PC-3 (cell line): ENCODE measurements at regions not wholly inside any gene's neighbourhood (a gene's known extent, or its start where the extent isn't known, plus 50 kb on each side); places are given as distances from the start of the nearest gene placed in this dataset.

ENCODE experiments used
- ATAC-seq: fragments of 200-7000 bp; cut with Tn5 transposase; 2 replicates; pipeline ENCODE4 v1.9.1; 2020; ENCODE audit warnings: mild to moderate bottlenecking, moderate library complexity
- BruUV-seq: library from RNA; stranded (reverse); fragments of 400-500 nt; replicated peaks from 2 replicates; lab custom pipeline; 2021; lab: Mats Ljungman, UMichigan
- CTCF ChIA-PET: fragments of 300-600 bp; sonication (Branson Sonifier 250); formaldehyde crosslinking; loops from one replicate; lab custom pipeline; 2022; ENCODE audit warnings: antibody characterized with exemption; lab: Charles Lee
- POLR2A ChIA-PET: fragments of 300-600 bp; sonication (Branson Sonifier 250); formaldehyde crosslinking; loops from one replicate; lab custom pipeline; 2022; ENCODE audit warnings: antibody characterized with exemption; ENCODE audit not compliant: unreplicated experiment; lab: Charles Lee
- DNase-seq: peaks from one replicate; pipeline ENCODE4 v3.0.0-alpha.2; 2015
- H2AFZ ChIP-seq: fragments of 300-600 bp; sonication (generic); 2 replicates; pipeline ENCODE4 v1.6.0; 2016; ENCODE audit warnings: antibody characterized with exemption, low read length
- H3F3A ChIP-seq: fragments of 300-600 bp; sonication (generic); one replicate; pipeline ENCODE4 v1.6.0; 2017; ENCODE audit warnings: antibody characterized with exemption, low read length, control low read depth, mild to moderate bottlenecking; ENCODE audit not compliant: unreplicated experiment
- H3K27ac ChIP-seq: fragments of 300-600 bp; sonication (generic); 2 replicates; pipeline ENCODE4 v1.5.1; 2016; ENCODE audit warnings: mild to moderate bottlenecking, low read length
- H3K27me3 ChIP-seq: fragments of 300-600 bp; sonication (generic); 2 replicates; pipeline ENCODE4 v1.6.1; 2016; ENCODE audit warnings: low read length, mixed read lengths
- H3K36me3 ChIP-seq: fragments of 300-600 bp; sonication (generic); 2 replicates; pipeline ENCODE4 v1.6.1; 2016; ENCODE audit warnings: low read depth, mixed run types, low read length, mixed read lengths
- H3K4me1 ChIP-seq: fragments of 300-600 bp; sonication (generic); 2 replicates; pipeline ENCODE4 v1.5.1; 2016; ENCODE audit warnings: low read length; ENCODE audit not compliant: insufficient read depth
- H3K4me2 ChIP-seq: fragments of 300-600 bp; sonication (generic); 2 replicates; pipeline ENCODE4 v1.6.0; 2016; ENCODE audit warnings: low read length
- H3K4me3 ChIP-seq: fragments of 300-600 bp; sonication (generic); 2 replicates; pipeline ENCODE4 v1.5.1; 2016; ENCODE audit warnings: mild to moderate bottlenecking, low read length, mixed read lengths
- H3K79me2 ChIP-seq: fragments of 300-600 bp; sonication (generic); 2 replicates; pipeline ENCODE4 v1.6.1; 2017; ENCODE audit warnings: low read length, mixed read lengths
- H3K9ac ChIP-seq: fragments of 300-600 bp; sonication (generic); 2 replicates; pipeline ENCODE4 v1.6.0; 2016; ENCODE audit warnings: mild to moderate bottlenecking, low read length
- H3K9me2 ChIP-seq: fragments of 300-600 bp; sonication (generic); replicated peaks from 2 replicates; pipeline ENCODE4 v1.6.1; 2016; ENCODE audit warnings: mixed run types, low read length, mixed read lengths
- H3K9me3 ChIP-seq: fragments of 300-600 bp; sonication (generic); 2 replicates; pipeline ENCODE4 v1.6.1; 2016; ENCODE audit warnings: low read length, mixed read lengths
- H4K20me1 ChIP-seq: fragments of 300-600 bp; sonication (generic); 2 replicates; pipeline ENCODE4 v1.6.1; 2016; ENCODE audit warnings: low read length, mixed read lengths
- CTCF ChIP-seq: fragments of 300-600 bp; sonication (generic); conservative IDR thresholded peaks from 2 replicates; pipeline ENCODE4 v1.5.1; 2017; ENCODE audit warnings: antibody characterized with exemption, low read depth, mild to moderate bottlenecking, low read length
- EZH2 ChIP-seq: fragments of 300-600 bp; sonication (generic); IDR thresholded peaks from one replicate; pipeline ENCODE4 v1.6.1; 2017; ENCODE audit warnings: antibody characterized with exemption, mild to moderate bottlenecking, low read length; ENCODE audit not compliant: unreplicated experiment
- EZH2phosphoT487 ChIP-seq: fragments of 300-600 bp; sonication (generic); IDR thresholded peaks from 2 replicates; pipeline ENCODE4 v1.6.1; 2018; ENCODE audit warnings: mild to moderate bottlenecking, antibody characterized with exemption, low read length, borderline replicate concordance
- intact Hi-C: fragments of 100-400 bp; cut with micrococcal nuclease; formaldehyde crosslinking; loops from 2 replicates; pipeline ENCODE4 v1.9.0; 2023

DNA sequence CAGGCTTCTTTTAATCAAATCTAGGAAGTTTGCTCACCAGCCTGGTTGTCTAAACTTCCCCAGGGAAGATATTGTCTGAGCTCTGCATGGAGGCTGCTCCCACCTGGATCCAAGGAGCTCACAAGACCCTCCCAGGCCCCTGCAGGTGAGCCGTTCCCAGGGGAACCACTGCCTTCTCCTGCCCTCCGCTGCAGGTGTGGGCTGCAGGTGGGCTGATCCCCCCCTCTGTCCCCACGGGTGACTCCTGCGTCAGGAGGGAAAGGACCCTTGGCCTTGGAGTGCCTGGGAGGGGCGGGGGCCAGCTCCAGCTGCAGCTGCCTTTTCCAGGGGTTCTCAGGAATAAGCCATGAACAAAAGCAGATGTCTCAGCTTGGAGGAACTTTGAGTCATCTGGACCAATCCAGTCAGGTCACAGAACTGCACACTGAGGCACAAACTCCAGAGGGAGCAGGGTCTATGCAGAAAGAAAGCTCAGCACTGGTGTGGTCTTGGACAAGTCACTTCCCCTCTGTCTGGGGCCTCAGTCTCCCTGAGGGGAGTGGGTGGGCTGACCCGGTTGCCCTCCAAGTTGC, 246.6 kb upstream of the RTL1 start:
- Histone ChIP-seq H3K4me1 (peaks cover 25% of the 10 kb centered on the region), H3K9me2 (no peaks in the 10 kb centered on the region), H3K27ac (no peak overlapping the region), H2AFZ (no peak overlapping the region), H4K20me1 (no peaks in the 10 kb centered on the region), H3K27me3 (no peaks in the 10 kb centered on the region), H3K9me3 (no peaks in the 10 kb centered on the region), H3K79me2 (no peaks in the 10 kb centered on the region), H3K4me2 (no peak overlapping the region), H3K36me3 (no peaks in the 10 kb centered on the region), H3K4me3 (no peak overlapping the region), H3K9ac (no peak overlapping the region), H3F3A (no peaks in the 10 kb centered on the region)
- DNase-seq, result no peak
- TF ChIP-seq EZH2phosphoT487, result no peak
- no peak for TF ChIP-seq CTCF
- no peak for TF ChIP-seq EZH2
- no TSS peak for BruUV-seq
- intact Hi-C loops, result loop anchor here (2.0 to 10.0 kb wide), 2 partner anchors 77 to 235 kb away; no protein-coding TSS in a partner anchor
- ChIA-PET POLR2A (no interaction called here), CTCF (no interaction called here)
- ATAC-seq, result no peak

- DNase-seq (peak; percentile 90), ATAC-seq (peak; percentile 95)
- H2AFZ ChIP-seq, result peak overlapping the region; percentile 67
- peak overlapping the region; percentile 26; the same call in 1 of the 2 replicates for H3K4me3 ChIP-seq
- no peaks in the 10 kb centered on the region for H3K79me2 ChIP-seq
- no peaks in the 10 kb centered on the region for H4K20me1 ChIP-seq
- intact Hi-C loops, result loop anchor here (2.0 to 10.0 kb wide), 2 partner anchors 79 to 237 kb away; no protein-coding TSS in a partner anchor
- ChIA-PET POLR2A (no interaction called here), CTCF (no interaction called here)
- H3K9me2 ChIP-seq, result no peaks in the 10 kb centered on the region
- no peaks in the 10 kb centered on the region for H3K27me3 ChIP-seq
- TF ChIP-seq EZH2 (no peak), EZH2phosphoT487 (peak; percentile 55; the same call in 1 of the 2 replicates)
- peaks cover 25% of the 10 kb centered on the region for H3K4me1 ChIP-seq
- peak overlapping the region; percentile 78 for H3K27ac ChIP-seq
- H3K9ac ChIP-seq, result peak overlapping the region; percentile 41; the same call in 1 of the 2 replicates
- TSS peak; percentile 91 for BruUV-seq
- peak overlapping the region; percentile 73 for H3K4me2 ChIP-seq
- no peaks in the 10 kb centered on the region for H3K9me3 ChIP-seq
- H3F3A ChIP-seq, result no peaks in the 10 kb centered on the region
- H3K36me3 ChIP-seq, result no peaks in the 10 kb centered on the region
Measured at GRCh38 chr14:101151226-101151926, 247.9 kb upstream of the RTL1 start.

- peak overlapping the region; percentile 78 for H3K27ac ChIP-seq
- no peaks in the 10 kb centered on the region for H3F3A ChIP-seq
- H3K9ac ChIP-seq, result peak overlapping the region; percentile 41; the same call in 1 of the 2 replicates
- H4K20me1 ChIP-seq, result no peaks in the 10 kb centered on the region
- peak overlapping the region; percentile 51 for H2AFZ ChIP-seq
- peak overlapping the region; percentile 26; the same call in 1 of the 2 replicates for H3K4me3 ChIP-seq
- no peaks in the 10 kb centered on the region for H3K27me3 ChIP-seq
- POLR2A ChIA-PET, result no interaction called here
- TF ChIP-seq EZH2 (no peak), CTCF (no peak), EZH2phosphoT487 (no peak)
- CTCF ChIA-PET, result no interaction called here
- intact Hi-C loops, result loop anchor here (2.0 to 10.0 kb wide), 2 partner anchors 79 to 237 kb away; no protein-coding TSS in a partner anchor
- H3K4me1 ChIP-seq, result peaks cover 25% of the 10 kb centered on the region
- DNase-seq (no peak), ATAC-seq (no peak)
- H3K36me3 ChIP-seq, result no peaks in the 10 kb centered on the region
- peak overlapping the region; percentile 73 for H3K4me2 ChIP-seq
- H3K9me3 ChIP-seq, result no peaks in the 10 kb centered on the region
- no peaks in the 10 kb centered on the region for H3K9me2 ChIP-seq
- BruUV-seq, result no TSS peak
- no peaks in the 10 kb centered on the region for H3K79me2 ChIP-seq
Measured at GRCh38 chr14:101151927-101152305, 248.4 kb upstream of the RTL1 start.
